LNCaP clone FGC (cell line): ENCODE measurements at regions not wholly inside any gene's neighbourhood (a gene's known extent, or its start where the extent isn't known, plus 50 kb on each side); places are given as distances from the start of the nearest gene placed in this dataset.

ENCODE experiments used
- DNase-seq: peaks from one replicate; pipeline ENCODE4 v3.0.0-alpha.2; 2011; ENCODE audit warnings: low read depth
- H3K4me3 ChIP-seq: 2 replicates; pipeline ENCODE4 v1.5.1; 2011; ENCODE audit warnings: mild to moderate bottlenecking, low read depth, low read length, control low read depth
- TF ChIP-seq, protein P1 (sequence below): IDR thresholded peaks from 2 replicates; pipeline ENCODE4 v1.5.1; 2012; ENCODE audit warnings: mild to moderate bottlenecking; ENCODE audit not compliant: control insufficient read depth, insufficient read depth; ENCODE audit errors: extremely low read depth

GRCh38 chr4:127560755-127561154 lies 72.0 kb upstream of the INTU start:
- H3K4me3 ChIP-seq: no peak overlapping the region
- TF ChIP-seq, protein P1, sequence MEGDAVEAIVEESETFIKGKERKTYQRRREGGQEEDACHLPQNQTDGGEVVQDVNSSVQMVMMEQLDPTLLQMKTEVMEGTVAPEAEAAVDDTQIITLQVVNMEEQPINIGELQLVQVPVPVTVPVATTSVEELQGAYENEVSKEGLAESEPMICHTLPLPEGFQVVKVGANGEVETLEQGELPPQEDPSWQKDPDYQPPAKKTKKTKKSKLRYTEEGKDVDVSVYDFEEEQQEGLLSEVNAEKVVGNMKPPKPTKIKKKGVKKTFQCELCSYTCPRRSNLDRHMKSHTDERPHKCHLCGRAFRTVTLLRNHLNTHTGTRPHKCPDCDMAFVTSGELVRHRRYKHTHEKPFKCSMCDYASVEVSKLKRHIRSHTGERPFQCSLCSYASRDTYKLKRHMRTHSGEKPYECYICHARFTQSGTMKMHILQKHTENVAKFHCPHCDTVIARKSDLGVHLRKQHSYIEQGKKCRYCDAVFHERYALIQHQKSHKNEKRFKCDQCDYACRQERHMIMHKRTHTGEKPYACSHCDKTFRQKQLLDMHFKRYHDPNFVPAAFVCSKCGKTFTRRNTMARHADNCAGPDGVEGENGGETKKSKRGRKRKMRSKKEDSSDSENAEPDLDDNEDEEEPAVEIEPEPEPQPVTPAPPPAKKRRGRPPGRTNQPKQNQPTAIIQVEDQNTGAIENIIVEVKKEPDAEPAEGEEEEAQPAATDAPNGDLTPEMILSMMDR: no peak
- no peak for DNase-seq

DNA sequence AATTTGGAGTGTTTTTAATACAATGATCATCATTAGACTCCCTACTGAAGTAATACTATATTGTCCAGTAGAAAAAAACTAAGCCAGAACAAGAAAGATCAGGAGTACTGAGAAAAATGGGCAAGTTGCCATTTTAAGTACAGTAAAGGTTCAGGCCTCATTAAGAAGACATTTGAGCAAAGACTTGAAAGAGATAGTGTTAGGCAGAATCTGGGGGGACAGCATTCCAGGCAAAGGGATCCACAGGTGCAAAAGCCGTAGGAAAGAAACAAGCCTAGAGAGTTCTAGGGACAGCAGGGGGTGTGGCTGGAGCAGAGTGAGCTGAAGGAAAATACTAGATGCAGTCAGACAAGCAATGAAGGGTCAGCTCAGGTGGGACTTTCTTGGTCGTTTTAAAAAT lies 58.1 kb upstream of the INTU start:
- DNase-seq: no peak
- H3K4me3 ChIP-seq: no peak overlapping the region
- TF ChIP-seq, protein P1: no peak

- DNase-seq: no peak
- H3K4me3 ChIP-seq: no peak overlapping the region
- TF ChIP-seq, protein P1: no peak
Observed at GRCh38 chr4:127575888-127576287, 56.9 kb upstream of the INTU start.

- no peak for DNase-seq
- TF ChIP-seq, protein P1: no peak
- no peak overlapping the region for H3K4me3 ChIP-seq
Observed at GRCh38 chr4:127578491-127578890, 54.3 kb upstream of the INTU start.

DNA sequence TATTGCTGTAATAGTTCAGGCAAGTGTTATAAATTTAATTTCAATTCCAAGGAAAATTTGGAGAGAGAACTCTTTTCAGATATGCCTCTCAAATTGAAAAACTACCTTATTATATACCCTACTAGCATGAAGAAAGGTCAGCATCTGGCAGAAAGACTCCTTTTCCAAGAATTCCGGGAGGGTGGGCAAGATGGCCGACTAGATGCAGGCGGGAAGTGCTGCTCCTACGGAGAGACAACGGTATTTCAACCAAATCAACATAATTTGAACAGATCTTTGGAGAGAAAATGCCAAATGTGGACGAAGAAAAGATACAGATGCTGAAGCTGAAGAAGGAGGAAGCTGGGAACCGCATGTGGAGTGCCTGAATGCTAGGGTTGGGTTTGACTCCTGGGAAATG lies 53.8 kb upstream of the INTU start:
- TF ChIP-seq, protein P1: no peak
- DNase-seq: no peak
- no peak overlapping the region for H3K4me3 ChIP-seq

- TF ChIP-seq, protein P1: no peak
- H3K4me3 ChIP-seq: no peak overlapping the region
- no peak for DNase-seq
Observed at GRCh38 chr4:127579821-127580220, 52.9 kb upstream of the INTU start.

GRCh38 chr4:127580300-127580699 lies 52.5 kb upstream of the INTU start:
- H3K4me3 ChIP-seq: no peak overlapping the region
- TF ChIP-seq, protein P1: no peak
- no peak for DNase-seq
